GM23338 (cell line): ENCODE measurements at regions not wholly inside any gene's neighbourhood (a gene's known extent, or its start where the extent isn't known, plus 50 kb on each side); places are given as distances from the start of the nearest gene placed in this dataset.
"Not testable (repeated sequence)": the region's sequence is repeated elsewhere in the genome, so short reads cannot be mapped to it uniquely, and the experiment has no call there.

ENCODE experiments used
- ATAC-seq: fragments of 200-7000 bp; cut with Tn5 transposase; 3 replicates; pipeline ENCODE4 v1.9.1; 2020
- DNase-seq: peaks from one replicate; pipeline ENCODE4 v3.0.0-alpha.2; 2015; ENCODE audit warnings: low spot score
- H2AFZ ChIP-seq: fragments of 200-600 bp; sonication (generic); 2 replicates; pipeline ENCODE4 v1.8.0; 2016; ENCODE audit warnings: antibody characterized with exemption, mild to moderate bottlenecking, moderate library complexity
- H3F3A ChIP-seq: fragments of 200-600 bp; sonication (generic); replicated peaks from 2 replicates; pipeline ENCODE4 v1.8.0; 2017; ENCODE audit warnings: antibody characterized with exemption, mixed run types, low read depth
- H3K27ac ChIP-seq: fragments of 200-600 bp; sonication (generic); 2 replicates; pipeline ENCODE4 v1.6.1; 2016; ENCODE audit warnings: low read depth
- H3K27me3 ChIP-seq: fragments of 200-600 bp; sonication (generic); 2 replicates; pipeline ENCODE4 v1.8.0; 2016; ENCODE audit warnings: mild to moderate bottlenecking, mixed run types, moderate library complexity; ENCODE audit not compliant: insufficient read depth
- H3K36me3 ChIP-seq: fragments of 200-600 bp; sonication (generic); 2 replicates; pipeline ENCODE4 v1.8.0; 2016; ENCODE audit warnings: mild to moderate bottlenecking; ENCODE audit not compliant: insufficient read depth
- H3K4me1 ChIP-seq: fragments of 200-600 bp; sonication (generic); 2 replicates; pipeline ENCODE4 v1.8.0; 2016; ENCODE audit warnings: mild to moderate bottlenecking, moderate library complexity; ENCODE audit not compliant: insufficient read depth
- H3K4me2 ChIP-seq: fragments of 200-600 bp; sonication (generic); 2 replicates; pipeline ENCODE4 v1.7.1; 2017; ENCODE audit warnings: mixed run types
- H3K4me3 ChIP-seq: fragments of 200-600 bp; sonication (generic); 2 replicates; pipeline ENCODE4 v1.6.1; 2016; ENCODE audit warnings: mixed run types
- H3K79me2 ChIP-seq: fragments of 200-600 bp; sonication (generic); replicated peaks from 2 replicates; pipeline ENCODE4 v1.8.0; 2017; ENCODE audit warnings: mild to moderate bottlenecking; ENCODE audit not compliant: insufficient read depth
- H3K9me2 ChIP-seq: fragments of 200-600 bp; sonication (generic); 2 replicates; pipeline ENCODE4 v1.8.0; 2017; ENCODE audit not compliant: insufficient read depth
- H4K20me1 ChIP-seq: fragments of 200-600 bp; sonication (generic); replicated peaks from 2 replicates; pipeline ENCODE4 v1.8.0; 2017; ENCODE audit warnings: mild to moderate bottlenecking; ENCODE audit not compliant: insufficient read depth
- H3K27ac Mint-ChIP-seq: 2 replicates; pipeline ENCODE4 v1.8.0; 2020; ENCODE audit warnings: inconsistent platforms, mild to moderate bottlenecking, moderate library complexity, mixed read lengths
- H3K27me3 Mint-ChIP-seq: 3 replicates; pipeline ENCODE4 v1.8.0; 2022; ENCODE audit warnings: low read depth, mild to moderate bottlenecking, moderate library complexity, mixed read lengths, inconsistent platforms; ENCODE audit not compliant: insufficient read depth, poor library complexity
- H3K36me3 Mint-ChIP-seq: 3 replicates; pipeline ENCODE4 v1.8.0; 2021; ENCODE audit warnings: low read depth, mild to moderate bottlenecking, inconsistent platforms, moderate library complexity, mixed read lengths
- H3K4me1 Mint-ChIP-seq: 3 replicates; pipeline ENCODE4 v1.8.0; 2020; ENCODE audit warnings: mild to moderate bottlenecking, inconsistent platforms, mixed read lengths
- H3K4me3 Mint-ChIP-seq: 3 replicates; pipeline ENCODE4 v1.8.0; 2021; ENCODE audit warnings: moderate library complexity, mild to moderate bottlenecking, inconsistent platforms, mixed read lengths
- H3K9me3 Mint-ChIP-seq: 3 replicates; pipeline ENCODE4 v1.8.0; 2020; ENCODE audit warnings: moderate library complexity, mild to moderate bottlenecking, inconsistent platforms, mixed read lengths
- CREB1 ChIP-seq: fragments of 250-450 bp; sonication (Bioruptor Pico); IDR thresholded peaks from 2 replicates; pipeline ENCODE4 v1.5.0; 2020; ENCODE audit warnings: low read depth, mild to moderate bottlenecking, moderate library complexity
- CTCF ChIP-seq, 2 experiments: fragments of 200-600 bp in 1 of 2; sonication (generic) in 1 of 2; conservative IDR thresholded peaks; 2 replicates each; pipeline versions ENCODE4 v1.5.1 to v1.6.1; 2016 to 2017; ENCODE audit warnings: antibody characterized with exemption in 2 of 2, low read depth in 2 of 2, mild to moderate bottlenecking in 2 of 2, moderate library complexity in 1 of 2
- EZH2 ChIP-seq: fragments of 200-600 bp; sonication (generic); IDR thresholded peaks from one replicate; pipeline ENCODE4 v1.8.0; 2017; ENCODE audit warnings: antibody characterized with exemption, mild to moderate bottlenecking, low read depth; ENCODE audit not compliant: unreplicated experiment
- EZH2phosphoT487 ChIP-seq: fragments of 200-600 bp; sonication (generic); IDR thresholded peaks from one replicate; pipeline ENCODE4 v1.8.1; 2018; ENCODE audit warnings: antibody characterized with exemption; ENCODE audit not compliant: unreplicated experiment
- JUNB ChIP-seq: IDR thresholded peaks from one replicate; pipeline ENCODE4 v1.6.1; 2016; ENCODE audit warnings: antibody characterized with exemption; ENCODE audit not compliant: unreplicated experiment
- NANOG ChIP-seq: IDR thresholded peaks from 2 replicates; pipeline ENCODE4 v1.6.1; 2016; ENCODE audit warnings: antibody characterized with exemption, borderline replicate concordance
- POLR2AphosphoS5 ChIP-seq: IDR thresholded peaks from 2 replicates; pipeline ENCODE4 v1.6.1; 2016; ENCODE audit warnings: antibody characterized with exemption, low read depth
- STAT1 ChIP-seq: IDR thresholded peaks from one replicate; pipeline ENCODE4 v1.6.1; 2016; ENCODE audit warnings: antibody characterized with exemption; ENCODE audit not compliant: unreplicated experiment
- ZNF114 ChIP-seq: fragments of 250-450 bp; sonication (Bioruptor Pico); IDR thresholded peaks from 2 replicates; pipeline ENCODE4 v1.5.0; 2020; ENCODE audit warnings: mild to moderate bottlenecking, moderate library complexity
- ZNF331 ChIP-seq: fragments of 250-450 bp; sonication (Bioruptor Pico); IDR thresholded peaks from 2 replicates; pipeline ENCODE4 v1.5.0; 2020; ENCODE audit warnings: low read depth, mild to moderate bottlenecking, moderate library complexity
- TF ChIP-seq, protein P1 (sequence below): IDR thresholded peaks from 2 replicates; pipeline ENCODE4 v1.6.1; 2016; ENCODE audit warnings: antibody characterized with exemption
- TF ChIP-seq, protein P2 (sequence below): IDR thresholded peaks from one replicate; pipeline ENCODE4 v1.6.1; 2018; ENCODE audit warnings: antibody characterized with exemption; ENCODE audit not compliant: unreplicated experiment

GRCh38 chr6:28635547-28636158, 110.0 kb downstream of the GPX5 start (continued):
- TF ChIP-seq ZNF331 (no peak), JUNB (no peak), EZH2phosphoT487 (no peak), STAT1 (no peak), ZNF114 (CRISPR knock-in tag) (no peak), POLR2AphosphoS5 (no peak), CTCF (conservative IDR thresholded peaks at IDR 0.05; ENCODE audit: low read depth in 2 of 2) (no peak), CREB1 (CRISPR knock-in tag) (no peak), NANOG (no peak), EZH2 (no peak)
- TF ChIP-seq, protein P1, sequence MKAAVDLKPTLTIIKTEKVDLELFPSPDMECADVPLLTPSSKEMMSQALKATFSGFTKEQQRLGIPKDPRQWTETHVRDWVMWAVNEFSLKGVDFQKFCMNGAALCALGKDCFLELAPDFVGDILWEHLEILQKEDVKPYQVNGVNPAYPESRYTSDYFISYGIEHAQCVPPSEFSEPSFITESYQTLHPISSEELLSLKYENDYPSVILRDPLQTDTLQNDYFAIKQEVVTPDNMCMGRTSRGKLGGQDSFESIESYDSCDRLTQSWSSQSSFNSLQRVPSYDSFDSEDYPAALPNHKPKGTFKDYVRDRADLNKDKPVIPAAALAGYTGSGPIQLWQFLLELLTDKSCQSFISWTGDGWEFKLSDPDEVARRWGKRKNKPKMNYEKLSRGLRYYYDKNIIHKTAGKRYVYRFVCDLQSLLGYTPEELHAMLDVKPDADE: no peak
- TF ChIP-seq, protein P2, sequence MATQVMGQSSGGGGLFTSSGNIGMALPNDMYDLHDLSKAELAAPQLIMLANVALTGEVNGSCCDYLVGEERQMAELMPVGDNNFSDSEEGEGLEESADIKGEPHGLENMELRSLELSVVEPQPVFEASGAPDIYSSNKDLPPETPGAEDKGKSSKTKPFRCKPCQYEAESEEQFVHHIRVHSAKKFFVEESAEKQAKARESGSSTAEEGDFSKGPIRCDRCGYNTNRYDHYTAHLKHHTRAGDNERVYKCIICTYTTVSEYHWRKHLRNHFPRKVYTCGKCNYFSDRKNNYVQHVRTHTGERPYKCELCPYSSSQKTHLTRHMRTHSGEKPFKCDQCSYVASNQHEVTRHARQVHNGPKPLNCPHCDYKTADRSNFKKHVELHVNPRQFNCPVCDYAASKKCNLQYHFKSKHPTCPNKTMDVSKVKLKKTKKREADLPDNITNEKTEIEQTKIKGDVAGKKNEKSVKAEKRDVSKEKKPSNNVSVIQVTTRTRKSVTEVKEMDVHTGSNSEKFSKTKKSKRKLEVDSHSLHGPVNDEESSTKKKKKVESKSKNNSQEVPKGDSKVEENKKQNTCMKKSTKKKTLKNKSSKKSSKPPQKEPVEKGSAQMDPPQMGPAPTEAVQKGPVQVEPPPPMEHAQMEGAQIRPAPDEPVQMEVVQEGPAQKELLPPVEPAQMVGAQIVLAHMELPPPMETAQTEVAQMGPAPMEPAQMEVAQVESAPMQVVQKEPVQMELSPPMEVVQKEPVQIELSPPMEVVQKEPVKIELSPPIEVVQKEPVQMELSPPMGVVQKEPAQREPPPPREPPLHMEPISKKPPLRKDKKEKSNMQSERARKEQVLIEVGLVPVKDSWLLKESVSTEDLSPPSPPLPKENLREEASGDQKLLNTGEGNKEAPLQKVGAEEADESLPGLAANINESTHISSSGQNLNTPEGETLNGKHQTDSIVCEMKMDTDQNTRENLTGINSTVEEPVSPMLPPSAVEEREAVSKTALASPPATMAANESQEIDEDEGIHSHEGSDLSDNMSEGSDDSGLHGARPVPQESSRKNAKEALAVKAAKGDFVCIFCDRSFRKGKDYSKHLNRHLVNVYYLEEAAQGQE: no peak

DNA sequence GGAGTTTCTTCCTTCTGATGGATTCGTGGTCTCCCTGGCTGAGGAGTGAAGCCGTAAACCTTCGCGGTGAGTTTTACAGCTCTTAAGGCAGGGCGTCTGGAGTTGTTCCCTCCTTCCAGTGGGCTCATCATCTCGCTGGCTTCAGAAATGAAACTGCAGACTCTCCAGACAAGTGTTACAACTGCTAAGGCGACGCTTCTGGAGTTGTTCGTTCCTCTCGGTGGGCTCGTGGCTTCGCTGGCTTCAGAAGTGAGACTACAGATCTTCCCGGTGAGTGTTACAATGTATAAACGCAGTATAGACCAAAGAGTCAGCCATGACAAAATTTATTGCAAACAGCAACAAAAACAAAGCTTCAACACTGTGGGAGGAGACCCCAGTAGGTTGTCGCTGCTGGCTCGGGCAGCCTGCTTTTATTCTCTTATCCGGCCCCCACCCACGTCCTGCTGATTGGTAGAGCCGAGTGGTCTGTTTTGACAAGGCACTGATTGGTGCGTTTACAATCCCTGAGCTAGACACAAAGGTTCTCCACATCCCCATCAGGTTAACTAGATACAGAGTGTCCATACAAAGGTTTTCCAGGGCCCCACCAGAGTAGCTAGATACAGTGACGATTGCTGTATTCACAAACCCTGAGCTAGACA, 113.2 kb downstream of the GPX5 start:
- peaks cover 3% of the 10 kb centered on the region; the same call in 1 of the 3 replicates for H3K36me3 Mint-ChIP-seq
- peak overlapping the region; percentile 25; the same call in 1 of the 2 replicates for H2AFZ ChIP-seq
- no peaks in the 10 kb centered on the region for H3K36me3 ChIP-seq
- H3K4me1 Mint-ChIP-seq: 0 out of 3 replicates have a peak, but pooled peaks cover 3% of the 10 kb centered on the region
- no peaks in the 10 kb centered on the region for H3K79me2 ChIP-seq
- no peak overlapping the region for H3K27ac Mint-ChIP-seq
- peaks cover 15% of the 10 kb centered on the region; the same call in 2 of the 3 replicates for H3K9me3 Mint-ChIP-seq
- TF ChIP-seq EZH2 (no peak), STAT1 (no peak)
- peaks cover 47% of the 10 kb centered on the region for H3K27me3 ChIP-seq
- peaks cover 42% of the 10 kb centered on the region for H3K27me3 Mint-ChIP-seq
- H3F3A ChIP-seq: peaks cover 3% of the 10 kb centered on the region; the same call in 1 of the 2 replicates
- ATAC-seq (no peak), DNase-seq (no peak)
- no peaks in the 10 kb centered on the region for H3K9me2 ChIP-seq
- no peaks in the 10 kb centered on the region for H4K20me1 ChIP-seq
- H3K4me1 ChIP-seq: peaks cover 9% of the 10 kb centered on the region
- no peak overlapping the region; the same call in 2 of the 3 replicates for H3K4me3 Mint-ChIP-seq
- H3K27ac ChIP-seq: no peak overlapping the region
- no peak overlapping the region for H3K4me2 ChIP-seq
- no peak overlapping the region for H3K4me3 ChIP-seq

DNA sequence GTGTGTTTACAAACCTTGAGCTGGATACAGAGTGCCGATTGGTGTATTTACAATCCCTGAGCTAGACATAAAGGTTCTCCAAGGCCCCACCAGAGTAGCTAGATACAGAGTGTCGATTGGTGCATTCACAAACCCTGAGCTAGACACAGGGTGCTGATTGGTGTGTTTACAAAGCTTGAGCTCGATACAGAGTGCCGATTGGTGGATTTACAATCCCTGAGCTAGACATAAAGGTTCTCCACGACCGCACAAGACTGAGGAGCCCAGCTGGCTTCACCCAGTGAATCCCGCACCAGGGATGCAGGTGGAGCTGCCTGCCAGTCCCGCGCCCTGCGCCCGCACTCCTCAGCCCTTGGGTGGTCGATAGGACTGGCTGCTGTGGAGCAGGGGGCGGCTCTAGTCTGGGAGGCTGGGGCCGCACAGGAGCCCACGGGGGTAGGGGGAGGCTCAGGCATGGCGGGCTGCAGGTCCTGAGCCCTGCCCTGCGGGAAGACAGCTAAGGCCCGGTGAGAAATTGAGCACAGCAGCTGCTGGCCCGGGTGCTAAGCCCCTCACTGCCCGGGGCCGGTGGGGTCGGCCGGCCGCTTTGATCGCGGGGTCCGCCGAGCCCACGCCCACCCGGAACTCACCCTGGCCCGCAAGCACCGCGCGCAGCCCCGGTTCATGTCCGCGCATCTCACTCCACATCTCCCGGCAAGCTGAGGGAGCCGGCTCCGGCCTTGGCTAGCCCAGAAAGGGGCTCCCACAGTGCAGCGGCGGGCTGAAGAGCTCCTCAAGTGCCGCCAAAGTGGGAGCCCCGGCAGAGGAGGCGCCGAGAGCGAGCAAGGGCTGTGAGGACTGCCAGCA, 114.0 kb downstream of the GPX5 start:
- Mint-ChIP-seq H3K9me3 (peaks cover 12% of the 10 kb centered on the region; the same call in 2 of the 3 replicates), H3K27me3 (peaks cover 35% of the 10 kb centered on the region)
- not testable (repeated sequence) for H3K4me3 ChIP-seq, H4K20me1 ChIP-seq, H2AFZ ChIP-seq, H3K4me3 Mint-ChIP-seq, H3K4me2 ChIP-seq, H3K27ac Mint-ChIP-seq, H3K9me2 ChIP-seq, H3K36me3 ChIP-seq, H3K36me3 Mint-ChIP-seq, H3F3A ChIP-seq, DNase-seq, H3K79me2 ChIP-seq, H3K4me1 Mint-ChIP-seq, H3K27ac ChIP-seq, ATAC-seq, H3K4me1 ChIP-seq
- H3K27me3 ChIP-seq: peaks cover 39% of the 10 kb centered on the region
